Immature natural killer cell (primary cell): ENCODE measurements at regions not wholly inside any gene's neighbourhood (a gene's known extent, or its start where the extent isn't known, plus 50 kb on each side); places are given as distances from the start of the nearest gene placed in this dataset.
"Not testable (repeated sequence)": the region's sequence is repeated elsewhere in the genome, so short reads cannot be mapped to it uniquely, and the experiment has no call there.

Experiments
- DNase-seq, 3 donors: peaks; one replicate each; pipeline ENCODE4 v3.0.0; 2022; ENCODE audit warnings: mixed read lengths in 1 of 3
- H3K27ac Mint-ChIP-seq, 6 donors: one replicate each; pipeline ENCODE4 v1.8.0; 2020; ENCODE audit warnings: mixed read lengths in 6 of 6, mild to moderate bottlenecking in 5 of 6, inconsistent platforms in 4 of 6, moderate library complexity in 3 of 6
- H3K27me3 Mint-ChIP-seq, 3 donors: one replicate each; pipeline ENCODE4 v1.8.0; 2020 to 2021; ENCODE audit warnings: low read depth in 3 of 3, mild to moderate bottlenecking in 3 of 3, mixed read lengths in 3 of 3, moderate library complexity in 3 of 3, inconsistent platforms in 1 of 3
- H3K36me3 Mint-ChIP-seq, 3 donors: one replicate each; pipeline ENCODE4 v1.8.0; 2020; ENCODE audit warnings: mixed read lengths in 3 of 3, inconsistent platforms in 2 of 3, mild to moderate bottlenecking in 2 of 3
- H3K4me1 Mint-ChIP-seq, 2 donors: one replicate each; pipeline ENCODE4 v1.8.0; 2020; ENCODE audit warnings: inconsistent platforms in 2 of 2, mild to moderate bottlenecking in 2 of 2, mixed read lengths in 2 of 2, moderate library complexity in 1 of 2
- H3K4me3 Mint-ChIP-seq, 5 donors: one replicate each; pipeline ENCODE4 v1.8.0; 2020; ENCODE audit warnings: mild to moderate bottlenecking in 5 of 5, mixed read lengths in 5 of 5, inconsistent platforms in 3 of 5, moderate library complexity in 3 of 5
- H3K9me3 Mint-ChIP-seq, 6 donors: one replicate each; pipeline ENCODE4 v1.8.0; 2020; ENCODE audit warnings: mild to moderate bottlenecking in 6 of 6, mixed read lengths in 6 of 6, inconsistent platforms in 4 of 6, moderate library complexity in 3 of 6

DNA sequence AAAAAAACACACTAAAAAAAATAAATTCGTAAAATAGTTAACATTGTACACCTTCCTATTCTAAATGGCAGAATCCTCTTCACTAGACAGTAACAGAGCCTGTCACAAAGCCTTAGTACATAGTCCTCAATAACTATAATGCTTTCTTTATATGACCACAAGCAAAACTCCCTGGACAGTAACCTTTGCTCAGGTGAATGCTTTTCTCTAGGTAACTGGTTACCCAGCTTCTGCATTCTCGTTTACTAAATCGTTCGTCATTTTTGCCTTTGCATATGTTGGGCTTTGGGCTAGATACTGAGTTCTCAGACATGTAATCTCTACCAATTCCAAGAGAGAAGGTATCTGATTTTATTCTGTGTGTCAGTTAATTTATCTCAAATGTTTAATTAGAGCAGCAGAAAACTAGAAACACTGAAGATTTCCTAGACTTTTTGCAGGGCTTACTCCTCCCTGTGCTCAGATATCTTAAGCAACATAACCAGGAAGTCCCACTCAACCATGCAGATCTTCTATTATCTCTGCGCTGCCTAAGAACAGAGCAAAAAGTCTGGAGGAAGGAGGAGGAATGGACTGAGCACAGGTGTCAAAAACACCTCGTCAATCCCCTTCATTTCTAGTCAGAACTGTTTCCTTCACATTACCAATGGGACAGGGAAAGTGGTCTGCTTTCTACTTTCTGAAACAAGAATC lies 247.7 kb downstream of the SOCS6 start:
- H3K4me3 Mint-ChIP-seq: no peak overlapping the region
- peaks cover 0 to 14% (median 4%) of the 10 kb centered on the region in 6 donors for H3K9me3 Mint-ChIP-seq
- H3K27ac Mint-ChIP-seq: no peak overlapping the region
- H3K36me3 Mint-ChIP-seq: no peaks in the 10 kb centered on the region
- H3K4me1 Mint-ChIP-seq: no peaks in the 10 kb centered on the region
- H3K27me3 Mint-ChIP-seq: peaks cover 0 to 1% (median 0%) of the 10 kb centered on the region in 3 donors
- no peak for DNase-seq

DNA sequence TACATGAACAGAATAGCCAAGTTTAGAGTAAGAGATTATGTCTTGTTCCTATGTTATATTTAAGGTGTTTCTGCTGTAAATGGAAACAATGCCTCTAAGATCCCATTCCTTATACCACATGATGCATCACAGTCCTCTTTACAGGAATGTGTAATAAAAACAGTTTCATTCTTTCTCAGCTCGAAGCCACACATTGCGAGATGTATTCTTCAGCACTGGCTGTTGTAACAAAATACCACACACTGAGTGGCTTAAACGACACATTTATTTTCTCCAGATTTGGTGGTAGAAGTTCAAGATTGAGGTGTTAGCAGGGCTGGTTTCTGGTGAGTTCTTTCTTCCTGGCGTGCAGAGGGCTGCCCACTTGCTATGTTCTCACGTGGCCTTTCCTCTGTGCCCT lies 246.2 kb downstream of the SOCS6 start:
- no peaks in the 10 kb centered on the region for H3K27me3 Mint-ChIP-seq
- H3K4me1 Mint-ChIP-seq: no peaks in the 10 kb centered on the region
- H3K9me3 Mint-ChIP-seq: peaks cover 0 to 14% (median 3%) of the 10 kb centered on the region in 6 donors
- no peak overlapping the region for H3K27ac Mint-ChIP-seq
- no peaks in the 10 kb centered on the region for H3K36me3 Mint-ChIP-seq
- DNase-seq: no peak
- no peak overlapping the region for H3K4me3 Mint-ChIP-seq

DNA sequence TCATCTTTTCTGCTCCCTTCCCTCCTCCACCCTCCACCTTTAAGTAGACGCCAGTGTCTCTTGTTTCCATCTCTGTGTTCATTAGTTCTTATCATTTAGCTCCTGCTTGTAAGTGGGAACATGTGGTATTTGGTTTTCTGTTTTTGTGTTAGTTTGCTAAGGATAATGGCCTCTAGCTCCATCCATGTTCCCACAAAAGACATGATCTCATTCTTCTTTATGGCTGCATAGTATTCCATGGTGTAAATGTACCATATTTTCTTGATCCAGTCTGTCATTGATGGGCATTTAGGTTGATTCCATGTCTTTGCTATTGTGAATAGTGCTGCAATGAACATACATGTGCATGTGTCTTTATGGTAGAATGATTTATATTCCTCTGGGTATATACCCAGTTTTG lies 236.5 kb downstream of the SOCS6 start:
- H3K4me1 Mint-ChIP-seq, H3K27ac Mint-ChIP-seq, H3K36me3 Mint-ChIP-seq, DNase-seq, H3K27me3 Mint-ChIP-seq, H3K4me3 Mint-ChIP-seq: not testable (repeated sequence)
- H3K9me3 Mint-ChIP-seq: peaks cover 0 to 16% (median 1%) of the 10 kb centered on the region in 6 donors

DNA sequence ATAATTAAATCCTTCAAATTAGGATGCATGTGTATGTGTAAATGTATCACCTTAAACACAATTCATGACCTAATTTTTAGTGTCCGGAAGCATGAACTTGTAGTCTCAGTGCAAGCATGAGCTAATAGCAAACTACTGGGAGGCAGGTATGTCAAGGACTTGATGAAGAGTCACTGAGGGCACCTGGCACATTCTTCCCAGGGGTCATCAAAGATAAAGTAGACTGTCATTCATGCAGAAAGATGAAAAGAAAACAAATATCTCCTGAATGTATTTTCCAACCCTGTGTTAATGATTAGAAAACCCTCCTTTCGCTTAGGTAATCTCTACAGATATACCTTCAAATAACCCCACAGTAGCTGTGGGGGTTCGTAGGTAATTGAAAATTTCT lies 234.9 kb downstream of the SOCS6 start:
- Mint-ChIP-seq H3K4me3 (no peak overlapping the region), H3K27me3 (peaks cover 0 to 6% (median 3%) of the 10 kb centered on the region in 3 donors), H3K9me3 (peaks cover 0 to 13% (median 2%) of the 10 kb centered on the region in 6 donors), H3K36me3 (no peaks in the 10 kb centered on the region), H3K4me1 (no peaks in the 10 kb centered on the region), H3K27ac (no peak overlapping the region)
- no peak for DNase-seq

DNA sequence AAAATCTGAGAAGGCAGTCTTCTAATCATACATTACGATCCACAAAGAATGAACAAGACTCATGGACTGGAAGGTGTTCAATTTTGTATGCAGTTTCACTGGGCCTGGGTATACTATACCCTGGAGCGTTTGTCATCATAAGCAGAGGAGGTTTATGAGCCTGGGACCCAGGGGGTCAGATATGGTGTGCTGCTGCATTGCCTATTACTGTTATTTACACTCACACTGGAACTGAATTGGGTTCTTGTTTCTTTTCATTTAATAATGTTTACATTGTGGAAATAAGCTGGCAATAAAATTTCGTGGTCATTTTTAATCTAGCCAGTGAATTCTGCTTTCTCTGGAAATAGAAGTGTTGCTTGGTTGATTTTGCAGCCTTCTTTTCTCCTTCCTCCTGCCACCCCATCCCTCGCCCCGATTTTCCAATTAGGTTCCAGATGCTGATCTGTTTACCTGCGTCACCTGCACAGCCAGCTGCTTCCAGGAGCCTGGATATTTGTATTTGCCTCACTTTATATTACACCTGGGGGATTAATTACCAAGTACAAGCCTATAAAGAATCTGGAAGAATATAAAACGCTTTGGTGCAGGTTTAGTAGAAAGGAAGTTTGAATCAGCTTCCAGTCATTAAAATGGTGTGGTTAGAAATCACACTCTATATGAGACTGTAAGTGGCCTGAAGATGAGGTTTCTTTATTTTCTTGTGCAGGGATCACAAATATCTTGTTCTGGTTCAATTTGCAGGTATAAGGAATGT lies 234.4 kb downstream of the SOCS6 start:
- peaks cover 0 to 13% (median under 1%) of the 10 kb centered on the region in 6 donors for H3K9me3 Mint-ChIP-seq
- H3K27me3 Mint-ChIP-seq: peaks cover 0 to 7% (median 3%) of the 10 kb centered on the region in 3 donors
- DNase-seq: no peak
- H3K4me3 Mint-ChIP-seq: no peak overlapping the region
- no peaks in the 10 kb centered on the region for H3K4me1 Mint-ChIP-seq
- no peaks in the 10 kb centered on the region for H3K36me3 Mint-ChIP-seq
- no peak overlapping the region for H3K27ac Mint-ChIP-seq

DNA sequence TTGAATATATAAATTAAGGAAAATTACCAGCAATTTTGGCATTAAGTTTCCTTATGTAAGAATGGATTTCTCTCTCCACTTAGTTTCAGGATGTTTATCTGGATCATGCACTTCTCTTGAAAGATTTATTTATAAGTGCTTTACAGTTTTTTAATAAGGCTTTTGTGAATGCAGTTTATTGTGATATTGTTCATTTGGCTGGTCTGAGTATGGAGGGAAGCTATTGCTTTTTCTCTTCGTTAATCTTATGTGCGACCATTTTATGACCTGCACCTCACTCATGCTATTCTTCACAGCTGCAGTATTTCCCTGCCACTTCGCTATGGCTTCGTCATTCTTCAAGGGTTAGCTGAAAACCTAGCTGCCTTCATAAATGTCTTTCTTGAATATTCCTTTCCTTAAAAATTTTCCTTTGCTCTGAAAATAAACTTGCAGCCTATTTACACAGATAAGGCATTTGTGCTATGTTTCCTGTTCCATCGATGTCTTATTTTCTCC lies 233.4 kb downstream of the SOCS6 start:
- Mint-ChIP-seq H3K9me3 (peaks cover 0 to 13% (median under 1%) of the 10 kb centered on the region in 6 donors), H3K27me3 (peaks cover 0 to 3% (median 3%) of the 10 kb centered on the region in 3 donors), H3K36me3 (no peaks in the 10 kb centered on the region), H3K4me3 (no peak overlapping the region), H3K27ac (no peak overlapping the region), H3K4me1 (no peaks in the 10 kb centered on the region)
- no peak for DNase-seq

DNA sequence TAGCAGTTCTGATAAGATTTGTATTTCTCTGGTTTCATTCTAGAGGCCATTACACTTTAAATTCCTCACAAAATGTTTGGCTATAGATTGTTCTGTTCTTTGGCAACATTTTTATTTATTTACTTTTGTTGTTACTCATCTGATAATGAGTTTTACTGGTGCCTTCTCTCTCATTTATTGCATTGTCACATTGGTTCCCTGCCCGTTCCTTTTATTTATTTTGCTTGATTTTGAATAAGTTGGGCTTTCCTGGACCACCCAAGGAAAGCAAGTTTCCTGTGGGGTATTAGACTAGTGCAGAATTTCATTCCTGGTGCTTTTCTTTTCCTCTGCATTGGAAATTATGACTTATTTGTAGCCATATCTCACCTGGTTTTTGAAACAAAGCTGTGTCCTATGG lies 232.0 kb downstream of the SOCS6 start:
- Mint-ChIP-seq H3K36me3 (no peaks in the 10 kb centered on the region), H3K4me1 (no peaks in the 10 kb centered on the region), H3K4me3 (no peak overlapping the region)

DNA sequence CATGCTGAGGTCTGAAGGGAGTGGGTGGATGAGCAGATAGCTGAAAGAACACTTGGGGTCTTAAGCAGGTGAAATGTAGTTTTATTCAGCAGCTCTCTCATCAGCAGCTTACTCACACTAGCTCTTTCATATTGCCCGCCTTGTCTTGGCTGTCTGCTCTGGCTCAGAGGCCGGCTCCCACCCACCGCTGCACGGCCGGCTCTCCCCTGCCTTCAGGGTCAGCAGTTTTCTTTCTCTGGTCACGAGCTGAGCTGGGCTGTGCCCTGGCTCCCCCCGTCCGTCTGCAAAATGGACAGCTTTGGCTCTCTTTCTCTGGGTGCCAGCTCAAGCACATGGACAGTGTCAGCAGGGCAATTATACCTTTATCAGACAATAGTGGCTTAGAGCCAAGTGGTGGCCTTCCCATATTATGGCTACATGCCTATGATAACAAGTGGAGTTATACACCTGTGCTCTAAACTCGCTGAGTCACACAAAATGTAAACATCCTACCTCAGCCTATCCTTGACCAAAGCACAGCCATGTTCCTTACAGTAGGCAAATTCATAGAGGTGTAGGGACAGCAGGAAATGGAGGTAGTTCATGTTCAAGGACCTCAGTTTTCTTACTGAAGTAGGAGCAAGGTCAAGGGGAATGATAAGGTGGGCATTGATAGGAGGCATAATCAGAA lies 224.8 kb downstream of the SOCS6 start:
- Mint-ChIP-seq H3K9me3 (peaks cover 0 to 1% (median 0%) of the 10 kb centered on the region in 6 donors), H3K27me3 (peaks cover 0 to 1% (median 0%) of the 10 kb centered on the region in 3 donors), H3K4me1 (no peaks in the 10 kb centered on the region), H3K4me3 (no peak overlapping the region), H3K36me3 (no peaks in the 10 kb centered on the region), H3K27ac (no peak overlapping the region)
- DNase-seq: no peak

More for the DNA sequence above, 232.0 kb downstream of the SOCS6 start:
- no peak for DNase-seq
- peaks cover 0 to 3% (median 3%) of the 10 kb centered on the region in 3 donors for H3K27me3 Mint-ChIP-seq
- peaks cover 0 to 1% (median under 1%) of the 10 kb centered on the region in 6 donors for H3K9me3 Mint-ChIP-seq
- H3K27ac Mint-ChIP-seq: no peak overlapping the region

DNA sequence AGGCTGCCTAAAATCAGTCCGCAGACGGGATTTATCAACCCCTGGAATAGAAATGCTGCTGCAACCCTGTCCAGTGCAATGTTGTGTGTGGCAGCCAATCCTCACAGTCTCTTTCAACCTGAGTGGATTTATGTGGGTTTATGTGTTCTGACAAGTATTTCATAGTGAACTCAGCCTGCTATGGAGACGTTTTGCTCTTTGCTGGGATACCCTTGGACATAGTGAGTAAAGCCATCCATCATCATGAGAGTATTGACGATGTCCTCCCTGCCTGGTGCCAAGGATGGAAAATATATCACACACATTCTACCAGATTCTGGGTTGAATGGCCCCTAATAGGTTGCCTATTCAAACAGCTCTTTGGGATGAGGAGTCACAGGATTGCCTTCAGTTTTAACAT lies 219.1 kb downstream of the SOCS6 start:
- Mint-ChIP-seq H3K9me3 (no peaks in the 10 kb centered on the region), H3K27me3 (peaks cover 0 to 6% (median 1%) of the 10 kb centered on the region in 3 donors), H3K27ac (no peak overlapping the region), H3K4me1 (no peaks in the 10 kb centered on the region), H3K36me3 (no peaks in the 10 kb centered on the region), H3K4me3 (no peak overlapping the region)
- DNase-seq: no peak

DNA sequence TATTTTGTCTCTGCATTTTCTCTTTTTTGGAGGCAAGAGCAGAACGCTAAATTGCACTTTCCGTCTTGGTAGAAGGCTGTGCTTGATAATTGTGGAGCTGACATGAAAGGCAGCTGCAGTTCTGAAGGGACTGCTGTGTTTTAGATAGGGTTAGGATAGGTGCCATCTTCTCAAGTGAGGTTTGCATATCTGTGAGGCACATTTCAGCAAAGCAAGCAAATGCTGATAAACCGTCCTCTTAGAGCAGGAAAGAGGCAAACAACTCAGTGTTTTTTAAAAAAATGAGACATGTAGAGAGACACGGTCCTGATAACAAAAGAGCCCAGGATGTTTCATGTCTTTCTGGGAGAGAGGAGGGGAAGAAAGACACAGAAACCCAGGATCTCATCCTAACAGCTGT lies 217.7 kb downstream of the SOCS6 start:
- H3K36me3 Mint-ChIP-seq: no peaks in the 10 kb centered on the region
- DNase-seq: no peak
- H3K27me3 Mint-ChIP-seq: peaks cover 0 to 6% (median 2%) of the 10 kb centered on the region in 3 donors
- no peaks in the 10 kb centered on the region for H3K9me3 Mint-ChIP-seq
- no peaks in the 10 kb centered on the region for H3K4me1 Mint-ChIP-seq
- H3K4me3 Mint-ChIP-seq: no peak overlapping the region
- H3K27ac Mint-ChIP-seq: no peak overlapping the region

DNA sequence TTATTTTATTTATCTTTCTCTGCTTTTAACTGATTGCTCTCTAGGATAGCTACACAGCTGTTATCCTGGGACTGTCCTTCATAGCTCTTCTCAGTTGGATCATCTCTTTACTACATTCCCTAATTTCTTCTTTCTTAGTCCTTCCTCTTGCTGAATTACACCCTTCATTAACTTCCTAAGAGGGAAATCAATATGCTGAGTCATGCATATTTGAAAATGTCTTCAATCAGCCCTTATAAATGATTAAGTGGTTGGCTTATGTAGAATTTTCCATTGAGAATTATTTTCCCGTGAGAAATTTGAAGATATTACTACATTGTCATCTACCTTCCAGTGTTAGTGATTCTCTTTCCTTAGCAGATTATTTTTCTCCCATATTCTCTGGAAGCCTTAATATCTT lies 214.2 kb downstream of the SOCS6 start:
- H3K27ac Mint-ChIP-seq: no peak overlapping the region
- no peaks in the 10 kb centered on the region for H3K4me1 Mint-ChIP-seq
- no peaks in the 10 kb centered on the region for H3K9me3 Mint-ChIP-seq
- peaks cover 0 to 6% (median 2%) of the 10 kb centered on the region in 3 donors for H3K27me3 Mint-ChIP-seq
- no peak for DNase-seq
- no peaks in the 10 kb centered on the region for H3K36me3 Mint-ChIP-seq
- no peak overlapping the region for H3K4me3 Mint-ChIP-seq

DNA sequence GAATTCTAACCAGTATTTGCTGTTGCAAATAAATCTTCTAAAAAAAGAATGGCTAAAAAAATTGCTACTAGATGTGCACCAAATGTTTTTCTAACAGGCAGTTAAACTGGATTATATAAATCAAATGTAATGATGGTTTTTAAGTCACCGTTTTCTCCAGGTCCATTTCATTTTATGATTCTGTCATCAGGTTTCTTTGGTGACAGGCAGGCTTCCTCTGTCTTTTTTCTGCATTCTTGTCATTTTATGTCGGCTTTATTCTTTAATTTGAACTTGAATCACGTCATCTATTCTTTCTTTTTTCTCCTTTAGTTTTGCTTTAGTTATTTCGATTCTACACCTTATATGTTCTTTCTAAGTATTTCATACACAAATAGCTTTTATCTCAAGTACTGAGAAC lies 212.5 kb downstream of the SOCS6 start:
- Mint-ChIP-seq H3K27ac (no peak overlapping the region), H3K4me3 (no peak overlapping the region), H3K4me1 (no peaks in the 10 kb centered on the region), H3K9me3 (no peaks in the 10 kb centered on the region), H3K27me3 (peaks cover 0 to 2% (median under 1%) of the 10 kb centered on the region in 3 donors), H3K36me3 (no peaks in the 10 kb centered on the region)
- no peak for DNase-seq

DNA sequence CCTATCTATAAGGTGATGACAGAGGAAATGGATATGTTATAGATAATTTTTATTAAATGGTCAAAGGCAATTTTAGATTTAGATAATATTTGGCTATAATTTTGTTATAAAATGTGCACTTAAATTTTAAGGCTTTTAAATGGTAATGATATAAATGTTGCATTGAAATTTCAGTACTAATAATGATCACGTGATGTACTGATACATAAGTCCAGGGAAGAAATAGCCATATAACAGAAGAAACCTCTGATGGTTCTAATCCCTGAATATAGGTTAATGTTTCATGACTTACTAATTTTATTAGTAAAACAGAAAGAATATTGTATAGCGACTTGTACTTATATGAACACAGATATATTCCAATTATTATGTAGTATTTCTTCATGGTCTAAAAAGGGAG lies 211.9 kb downstream of the SOCS6 start:
- DNase-seq: no peak
- no peaks in the 10 kb centered on the region for H3K36me3 Mint-ChIP-seq
- H3K4me1 Mint-ChIP-seq: no peaks in the 10 kb centered on the region
- H3K9me3 Mint-ChIP-seq: no peaks in the 10 kb centered on the region
- peaks cover 0 to 2% (median 0%) of the 10 kb centered on the region in 3 donors for H3K27me3 Mint-ChIP-seq
- H3K27ac Mint-ChIP-seq: no peak overlapping the region
- no peak overlapping the region for H3K4me3 Mint-ChIP-seq

DNA sequence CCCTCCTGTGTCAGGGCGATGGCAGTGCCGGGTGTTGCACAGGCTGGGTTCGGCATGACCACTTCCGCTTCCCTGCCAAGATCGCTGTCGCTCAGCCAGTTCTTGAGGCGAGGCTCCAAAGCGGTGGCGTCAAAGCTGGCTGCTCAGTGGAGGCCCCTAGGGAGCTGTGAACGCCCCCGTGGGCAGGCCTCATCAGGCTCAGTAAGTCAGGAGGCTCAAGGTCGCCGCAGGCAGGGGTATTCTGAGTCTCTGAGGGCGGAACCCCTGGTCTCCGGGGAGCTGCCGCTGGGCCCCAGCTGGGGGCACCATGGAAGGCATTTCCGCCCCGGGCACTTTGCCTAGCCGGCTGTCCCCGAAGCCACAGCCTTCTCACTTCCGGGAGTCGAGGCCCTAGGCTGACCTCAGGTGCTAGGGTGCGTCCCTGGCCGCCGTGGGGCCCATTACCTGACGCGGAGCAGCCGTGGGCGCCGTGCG lies 210.4 kb downstream of the SOCS6 start:
- Mint-ChIP-seq H3K4me1 (no peaks in the 10 kb centered on the region), H3K27ac (no peak overlapping the region), H3K36me3 (no peaks in the 10 kb centered on the region), H3K4me3 (no peak overlapping the region), H3K27me3 (peaks cover 0 to 1% (median 0%) of the 10 kb centered on the region in 3 donors), H3K9me3 (no peaks in the 10 kb centered on the region)
- DNase-seq: no peak
